GM12892 (cell line): ENCODE measurements at regions not wholly inside any gene's neighbourhood (a gene's known extent, or its start where the extent isn't known, plus 50 kb on each side); places are given as distances from the start of the nearest gene placed in this dataset.

Experiments used
- POLR2A ChIP-seq: IDR thresholded peaks from 2 replicates; pipeline ENCODE4 v1.6.1; 2011; ENCODE audit warnings: low read depth, low read length, control low read depth
- POLR2AphosphoS5 ChIP-seq: IDR thresholded peaks from 2 replicates; pipeline ENCODE4 v1.6.1; 2011; ENCODE audit warnings: low read depth, low read length, control low read depth
- TAF1 ChIP-seq: IDR thresholded peaks from 2 replicates; pipeline ENCODE4 v1.6.1; 2011; ENCODE audit warnings: low read depth, mild to moderate bottlenecking, control low read depth, low read length, borderline replicate concordance

DNA sequence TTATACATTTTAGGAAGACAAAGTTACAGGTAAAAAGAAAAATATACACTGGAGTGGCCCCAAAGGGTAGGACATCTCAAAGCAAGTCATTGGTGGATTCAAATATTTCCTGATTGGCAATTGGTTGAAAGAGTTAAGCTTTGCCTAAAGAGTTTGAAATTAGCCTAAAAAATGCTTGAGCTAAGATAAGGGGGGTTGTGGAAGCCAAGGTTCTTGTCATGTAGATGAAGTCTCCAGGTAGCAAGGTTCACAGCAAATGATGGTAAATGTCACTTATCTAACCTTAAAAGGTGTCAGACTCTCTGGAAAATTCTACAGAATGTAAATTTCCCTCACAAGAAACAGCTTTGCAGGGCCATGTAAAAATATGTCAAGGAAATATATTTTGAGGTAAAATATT lies 596.7 kb downstream of the FAT4 start:
- TF ChIP-seq POLR2A, result no peak
- no peak for TF ChIP-seq POLR2AphosphoS5
- no peak for TF ChIP-seq TAF1
